ENCODE measurements at regions not wholly inside any gene's neighbourhood (a gene's known extent, or its start where the extent isn't known, plus 50 kb on each side); places are given as distances from the start of the nearest gene placed in this dataset.

DNA sequence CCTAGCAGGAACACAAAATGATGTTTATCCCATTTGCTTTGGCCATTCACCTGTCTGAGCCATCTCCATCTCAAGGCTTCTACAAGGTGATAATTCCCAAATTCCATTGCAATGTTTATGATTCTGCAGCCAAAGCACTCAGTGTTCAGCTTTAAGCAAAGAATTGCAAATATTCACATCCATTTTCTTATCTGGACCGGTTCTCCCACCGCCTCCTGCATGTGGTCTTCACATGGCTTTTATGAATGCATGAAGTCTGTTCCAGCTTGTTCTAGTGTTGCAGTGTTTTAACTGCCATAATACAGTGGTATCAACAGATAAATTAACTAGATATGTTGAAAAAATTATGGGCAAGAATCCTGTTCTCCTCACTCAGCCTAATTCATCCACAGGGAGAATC is 443.0 kb upstream of the KLF4 start:
- no peak for DNase-seq

GRCh38 chr9:107932046-107932445 is 442.5 kb upstream of the KLF4 start:
- no peak for DNase-seq

- DNase-seq: no peak
Measured at GRCh38 chr9:107931071-107931715, 441.6 kb upstream of the KLF4 start.

DNA sequence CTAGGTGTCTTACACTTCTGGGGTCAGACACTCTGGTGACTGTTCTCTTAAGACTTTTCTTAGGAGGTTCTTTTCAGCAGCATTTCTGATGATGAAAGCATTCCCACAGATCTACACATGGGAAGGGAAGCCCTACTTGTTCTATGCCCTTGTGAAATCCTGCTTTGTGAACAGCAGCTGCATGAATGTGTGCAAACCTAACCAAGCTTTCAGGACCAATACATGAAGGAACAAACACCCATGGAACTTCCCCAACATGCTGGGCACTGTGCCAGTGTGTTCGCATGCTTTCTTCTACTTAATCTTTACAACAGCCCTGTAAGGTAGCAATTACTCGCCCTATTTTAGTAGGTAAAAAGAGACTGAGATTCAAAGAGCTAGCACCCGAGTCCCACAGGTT is 439.9 kb upstream of the KLF4 start:
- DNase-seq: no peak

DNA sequence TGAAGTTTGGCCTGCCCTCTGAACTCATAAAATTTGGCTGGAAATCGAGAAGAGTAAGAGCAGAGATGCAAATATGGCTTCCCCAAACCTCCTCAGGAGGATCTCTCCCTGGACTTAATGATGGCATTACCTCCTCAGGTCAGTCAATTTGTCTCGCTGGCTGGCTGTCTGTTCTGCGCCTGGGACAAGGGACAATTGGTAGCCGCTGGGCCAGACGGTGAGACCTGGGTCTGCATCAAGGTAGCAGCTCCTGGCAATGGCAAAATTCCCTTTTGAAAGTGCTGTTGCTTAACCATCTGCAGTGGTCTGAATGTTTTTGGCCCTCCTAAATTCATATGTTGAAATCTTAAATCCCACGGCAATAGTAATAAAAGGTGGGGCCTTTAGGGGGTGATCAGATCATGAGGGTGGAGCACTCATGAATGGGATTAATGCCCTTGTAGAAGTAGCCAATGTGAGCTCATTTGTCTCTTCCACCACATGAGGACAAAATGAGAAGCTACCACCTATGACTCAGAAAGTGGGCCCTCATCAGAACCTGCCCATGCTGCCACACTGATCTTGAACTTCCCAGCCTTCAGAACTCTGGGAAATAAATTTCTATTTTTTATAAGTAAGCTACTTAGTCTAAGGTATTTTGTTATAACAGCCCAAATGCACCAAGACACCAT is 439.3 kb upstream of the KLF4 start:
- DNase-seq: no peak

- no peak for DNase-seq
Measured at GRCh38 chr9:107927276-107927675, 437.7 kb upstream of the KLF4 start.

DNA sequence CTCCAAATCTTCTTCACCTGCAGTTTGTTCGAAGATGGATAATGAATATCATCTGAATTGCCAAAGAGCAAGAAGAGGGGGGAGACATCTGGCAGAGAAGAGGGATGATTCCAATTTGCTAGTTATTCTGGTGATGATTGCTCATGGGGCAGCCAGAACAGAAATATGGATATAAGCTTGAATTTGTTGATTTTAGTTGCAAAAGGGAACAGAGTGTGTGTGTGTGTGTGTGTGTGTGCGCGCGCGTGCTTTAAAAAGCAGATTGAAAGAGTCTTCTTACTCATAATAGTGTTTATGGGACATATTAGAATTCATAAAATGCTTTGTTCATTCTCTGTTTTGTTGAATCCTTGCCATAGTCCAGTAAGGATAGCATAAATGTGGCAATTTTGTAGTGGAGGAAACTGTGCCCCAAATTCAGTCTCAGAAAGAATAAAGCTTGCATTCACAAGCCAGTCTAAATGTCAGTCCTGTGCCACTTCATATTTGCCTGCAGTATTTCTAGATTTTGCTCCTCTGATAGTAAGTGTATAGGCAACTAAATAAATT is 436.3 kb upstream of the KLF4 start:
- no peak for DNase-seq

GRCh38 chr9:107922260-107922659 is 432.7 kb upstream of the KLF4 start:
- no peak for DNase-seq

- no peak for DNase-seq
Measured at GRCh38 chr9:107919263-107919662, 429.7 kb upstream of the KLF4 start.

GRCh38 chr9:107918749-107919148 is 429.2 kb upstream of the KLF4 start:
- no peak for DNase-seq

DNA sequence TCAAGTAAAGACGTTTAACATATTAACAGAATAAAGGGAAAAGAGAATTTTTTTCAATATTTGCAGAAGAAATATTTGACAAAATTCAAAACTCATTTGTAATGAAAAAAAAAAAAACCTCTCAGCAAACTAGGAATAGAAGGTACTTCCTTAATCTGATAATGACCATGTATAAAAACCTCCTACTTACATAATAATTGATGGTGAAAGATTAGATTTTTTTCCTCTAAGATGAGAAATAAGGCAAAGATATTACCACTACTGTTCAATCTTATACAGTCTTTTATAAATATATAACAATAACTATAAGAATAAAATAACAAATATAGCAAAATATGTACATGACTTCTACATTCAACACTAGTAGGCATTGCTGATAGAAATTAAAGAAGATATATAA is 424.6 kb upstream of the KLF4 start:
- no peak for DNase-seq

DNA sequence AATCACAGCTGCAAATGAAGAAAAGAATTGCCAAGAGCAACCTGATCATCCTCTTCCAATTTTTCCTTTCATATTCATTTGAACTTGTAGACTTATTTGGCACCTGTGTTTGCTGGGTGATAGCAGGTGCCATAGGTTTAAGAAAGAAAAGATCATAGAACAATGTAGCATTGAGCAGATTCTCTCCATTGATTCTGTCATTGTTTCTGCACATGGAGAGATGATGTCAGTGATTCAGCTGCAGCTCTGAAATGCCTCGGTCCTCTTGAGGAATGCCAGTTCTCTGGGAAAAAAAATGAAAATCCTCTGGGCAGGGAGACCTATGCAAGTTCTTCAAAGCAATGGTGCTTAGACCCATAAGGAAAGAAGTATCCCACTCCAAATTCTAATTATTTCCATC is 418.1 kb upstream of the KLF4 start:
- DNase-seq: no peak

DNA sequence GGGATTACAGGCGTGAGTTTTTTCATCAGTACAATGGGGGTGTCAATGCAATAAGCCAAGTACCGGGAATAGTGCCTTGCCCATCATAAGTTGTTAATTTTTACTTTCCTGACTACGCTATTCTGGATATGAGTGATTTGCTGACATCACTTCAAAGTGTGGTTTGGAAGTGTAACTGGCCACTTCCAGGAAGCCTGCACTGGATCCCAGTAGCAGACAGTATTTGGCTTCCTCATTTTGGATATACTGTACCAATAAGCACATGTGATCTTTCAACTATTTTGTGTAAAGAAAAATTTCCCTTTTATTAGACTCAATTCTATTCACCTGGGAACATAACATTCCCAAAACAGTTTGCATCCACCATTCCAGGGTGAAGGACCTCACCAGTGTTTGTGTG is 417.7 kb upstream of the KLF4 start:
- no peak for DNase-seq

- DNase-seq: no peak
Measured at GRCh38 chr9:107906074-107906473, 416.5 kb upstream of the KLF4 start.

GRCh38 chr9:107905308-107906020 is 415.9 kb upstream of the KLF4 start:
- DNase-seq: no peak

DNA sequence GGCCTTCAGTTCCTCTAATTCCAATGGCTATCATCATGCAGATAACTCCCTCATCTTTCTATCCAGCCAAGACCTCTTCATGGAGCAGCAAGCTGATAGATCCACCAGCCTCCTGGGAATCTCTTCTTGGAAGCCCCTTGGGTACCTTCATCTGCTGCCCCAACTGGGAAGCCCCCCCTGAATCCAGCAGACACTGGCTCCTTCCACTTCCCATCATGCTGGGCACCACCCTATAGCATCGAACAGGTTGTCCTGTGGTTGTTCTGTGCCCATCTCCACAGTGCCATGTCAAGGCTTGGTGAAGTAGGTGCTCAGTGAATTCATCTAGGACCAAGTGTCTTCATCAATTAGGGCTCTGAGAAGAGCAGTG is 410.4 kb upstream of the KLF4 start:
- no peak for DNase-seq

GRCh38 chr9:107898761-107899160 is 409.2 kb upstream of the KLF4 start:
- no peak for DNase-seq

DNA sequence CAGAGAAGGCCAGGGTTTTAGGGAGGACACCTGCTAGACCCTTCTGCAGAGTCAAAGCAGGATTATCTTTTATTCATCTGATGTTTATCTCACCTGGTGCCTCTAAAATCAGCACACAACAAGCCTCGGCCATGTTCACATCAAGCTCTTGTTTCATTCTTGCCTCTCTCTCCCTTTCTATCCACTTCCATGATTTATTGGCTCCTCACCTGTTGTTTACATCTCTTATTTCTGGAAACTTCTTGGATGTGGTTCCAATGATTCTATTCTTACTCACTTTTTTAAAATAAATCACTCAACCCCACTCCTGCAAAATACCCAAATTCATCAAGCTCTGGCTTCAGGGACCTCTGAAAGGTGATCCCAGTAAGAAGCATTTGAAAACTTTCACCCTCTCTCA is 407.0 kb upstream of the KLF4 start:
- no peak for DNase-seq

- DNase-seq: no peak
Measured at GRCh38 chr9:107895501-107896001, 406.0 kb upstream of the KLF4 start.

GRCh38 chr9:107894572-107895261 is 405.1 kb upstream of the KLF4 start:
- DNase-seq: no peak

GRCh38 chr9:107890921-107891465 is 401.4 kb upstream of the KLF4 start:
- no peak for DNase-seq

- no peak for DNase-seq
Measured at GRCh38 chr9:107888773-107889227, 399.2 kb upstream of the KLF4 start.

DNA sequence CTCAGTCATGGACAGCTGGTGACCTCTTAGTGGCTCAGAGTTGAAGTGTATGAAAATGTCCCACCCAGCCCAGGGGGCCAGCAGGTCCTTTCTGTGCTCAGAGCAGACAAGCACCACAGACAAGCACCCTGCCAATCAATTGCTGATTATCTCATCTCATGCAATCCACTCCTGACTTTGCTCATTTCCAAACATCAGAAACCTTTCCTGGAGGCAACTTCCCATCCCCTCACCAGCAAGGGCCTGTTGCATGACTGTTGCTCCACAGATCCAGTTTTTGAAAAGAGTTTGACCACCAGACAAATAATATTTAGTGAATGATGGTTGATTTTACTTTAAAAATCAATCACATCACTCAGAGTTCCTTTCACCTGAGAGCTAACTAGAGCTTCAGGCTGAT is 397.3 kb upstream of the KLF4 start:
- no peak for DNase-seq

Data from DMS79 (cell line).